B cell (primary cell): ENCODE measurements at regions not wholly inside any gene's neighbourhood (a gene's known extent, or its start where the extent isn't known, plus 50 kb on each side); places are given as distances from the start of the nearest gene placed in this dataset.

Source experiments
- CTCF ChIP-seq: fragments of 200-600 bp; IDR thresholded peaks from one replicate; pipeline ENCODE4 v1.8.0; 2022; ENCODE audit warnings: antibody characterized with exemption, mild to moderate bottlenecking
- EZH2 ChIP-seq: IDR thresholded peaks from 2 replicates; pipeline ENCODE4 v1.6.1; 2012; ENCODE audit warnings: borderline replicate concordance, low read depth, mild to moderate bottlenecking, moderate library complexity, low read length; ENCODE audit not compliant: insufficient read depth, poor library complexity, severe bottlenecking

GRCh38 chr6:79841577-79842375 is 105.6 kb downstream of the ELOVL4 start:
- TF ChIP-seq CTCF (no peak), EZH2 (no peak)
